ENCODE measurements at regions not wholly inside any gene's neighbourhood (a gene's known extent, or its start where the extent isn't known, plus 50 kb on each side); places are given as distances from the start of the nearest gene placed in this dataset.

DNA sequence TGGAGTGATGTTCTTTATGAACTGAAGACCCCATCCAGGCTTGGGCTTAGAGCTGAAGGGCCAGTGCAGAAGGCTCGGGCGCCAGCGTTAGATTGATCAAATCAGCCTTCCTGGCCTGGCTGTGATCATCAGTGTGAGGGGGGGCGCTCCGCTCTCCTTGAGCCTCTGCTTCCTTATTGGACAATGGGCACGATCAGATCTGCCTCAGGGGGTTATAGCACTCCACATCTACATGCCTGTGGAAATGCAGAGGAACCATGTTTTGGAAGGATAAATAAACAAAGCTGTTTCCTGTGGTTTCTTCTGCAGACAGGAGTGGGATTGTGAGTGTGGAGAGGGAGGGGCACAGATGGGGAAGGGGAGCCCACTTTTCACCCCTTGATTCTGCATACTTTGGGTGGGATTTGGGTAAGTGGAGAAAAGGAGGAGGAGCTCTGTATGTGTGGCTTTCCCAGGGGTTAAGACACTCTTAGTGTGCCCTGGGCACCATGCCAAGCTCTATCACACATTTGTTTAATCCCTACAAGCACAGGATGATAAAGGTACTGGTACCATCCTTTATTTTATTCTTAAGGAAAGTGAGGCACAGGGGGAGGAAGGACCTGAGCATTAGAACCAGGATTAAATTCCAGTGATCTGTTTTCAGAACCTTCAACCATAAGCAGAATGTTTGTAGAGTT lies 150.5 kb downstream of the EN1 start:
- DNase-seq = no peak

DNA sequence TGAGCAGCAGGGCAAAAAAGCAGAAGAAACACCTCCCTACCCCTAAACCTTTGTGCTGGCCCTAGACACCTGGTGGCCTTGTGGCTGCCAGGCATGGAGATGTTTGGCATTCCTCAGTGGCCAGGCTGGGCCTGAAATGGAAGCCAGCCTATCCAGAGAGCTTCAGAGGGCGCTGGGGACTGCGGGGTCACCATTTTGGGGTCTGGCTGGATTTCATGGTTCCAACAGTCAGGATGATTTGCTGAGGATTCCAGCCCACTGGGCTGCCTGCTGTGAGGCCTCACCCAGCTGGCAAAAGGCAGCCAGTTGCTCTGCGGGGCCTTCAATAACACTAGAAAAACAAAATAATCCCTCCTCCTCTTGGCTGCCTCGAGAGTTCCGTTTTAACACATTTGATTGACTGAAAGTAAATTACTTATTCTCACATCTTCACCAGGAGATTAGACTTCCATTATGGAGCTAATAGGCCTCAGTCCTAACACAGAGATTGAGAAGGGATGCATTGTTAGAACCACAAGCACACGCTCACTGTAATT lies 154.1 kb downstream of the EN1 start:
- DNase-seq = no peak

DNA sequence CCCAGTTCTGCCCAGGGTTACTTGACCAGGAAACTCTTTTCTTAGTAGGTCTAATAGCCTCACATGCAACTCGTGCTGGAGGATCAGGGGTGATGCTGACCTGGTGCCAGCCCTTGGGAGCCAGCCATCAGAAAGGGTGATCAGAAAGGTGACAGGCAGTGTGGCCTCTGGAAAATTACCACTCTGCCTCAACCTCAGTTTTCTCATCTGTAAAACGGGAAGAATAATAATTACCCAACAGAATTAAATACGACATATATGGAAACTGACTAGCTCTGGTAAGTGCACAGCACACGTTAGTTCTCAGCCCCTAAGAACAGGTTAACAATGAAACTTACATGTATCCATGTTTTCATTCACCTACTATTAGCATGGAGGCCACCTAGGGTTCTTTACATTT lies 157.6 kb downstream of the EN1 start:
- no peak for DNase-seq

DNA sequence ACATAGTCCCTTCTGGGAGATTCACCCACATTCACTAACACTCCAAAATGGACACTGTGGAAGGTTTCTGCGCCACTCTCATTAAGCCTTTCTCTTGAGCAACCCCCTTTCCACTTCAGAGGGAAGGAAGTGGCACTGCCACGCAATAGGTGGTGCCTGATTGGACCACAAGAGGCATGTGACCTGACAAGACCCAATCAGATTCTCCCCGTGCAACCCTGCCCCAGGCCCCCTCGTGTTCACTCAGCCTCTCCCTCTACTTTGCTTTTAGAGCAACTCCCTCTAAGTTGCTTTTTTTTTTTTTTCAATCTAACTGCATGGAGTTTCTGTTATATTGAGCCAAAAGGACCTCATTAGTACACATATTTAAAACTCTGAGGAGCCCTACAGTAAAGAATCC lies 158.0 kb downstream of the EN1 start:
- no peak for DNase-seq

DNA sequence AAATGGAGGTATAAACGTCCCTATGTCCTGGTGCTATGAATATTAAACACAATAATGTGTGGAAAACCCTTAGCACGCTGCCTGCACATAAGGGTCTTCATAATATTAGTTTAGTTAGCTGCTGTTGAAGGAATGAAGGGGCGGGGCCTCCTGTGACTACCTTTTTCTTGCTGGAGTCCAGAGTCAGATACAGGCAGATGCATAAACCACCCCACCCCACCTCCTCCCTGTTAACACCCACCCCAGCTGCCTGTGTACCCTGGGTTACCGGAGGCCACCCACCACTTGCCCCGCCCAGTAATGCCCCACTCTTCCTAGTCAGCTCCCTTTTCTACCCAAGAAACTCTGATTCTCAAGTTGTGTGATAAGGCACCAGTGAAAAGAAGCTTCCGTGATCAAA lies 158.4 kb downstream of the EN1 start:
- no peak for DNase-seq

DNA sequence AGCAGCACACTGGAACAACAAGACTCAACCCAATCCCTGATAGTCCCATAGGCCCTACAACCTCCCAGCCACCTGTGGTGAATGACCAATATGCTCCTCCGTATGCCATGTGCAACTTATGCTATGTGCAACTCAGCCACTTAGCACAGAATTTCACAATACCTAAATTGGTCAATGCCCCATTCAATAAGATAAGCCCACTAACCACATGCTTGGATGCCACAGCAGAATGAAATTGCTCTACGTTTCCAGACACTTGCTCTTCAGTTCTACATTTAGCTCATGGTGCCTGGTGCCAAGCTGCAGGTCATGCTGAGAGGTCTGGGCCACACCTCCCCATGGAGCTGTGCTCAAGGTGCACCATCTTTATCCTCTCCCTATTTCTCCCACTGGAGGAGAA lies 159.8 kb downstream of the EN1 start:
- DNase-seq = no peak

DNA sequence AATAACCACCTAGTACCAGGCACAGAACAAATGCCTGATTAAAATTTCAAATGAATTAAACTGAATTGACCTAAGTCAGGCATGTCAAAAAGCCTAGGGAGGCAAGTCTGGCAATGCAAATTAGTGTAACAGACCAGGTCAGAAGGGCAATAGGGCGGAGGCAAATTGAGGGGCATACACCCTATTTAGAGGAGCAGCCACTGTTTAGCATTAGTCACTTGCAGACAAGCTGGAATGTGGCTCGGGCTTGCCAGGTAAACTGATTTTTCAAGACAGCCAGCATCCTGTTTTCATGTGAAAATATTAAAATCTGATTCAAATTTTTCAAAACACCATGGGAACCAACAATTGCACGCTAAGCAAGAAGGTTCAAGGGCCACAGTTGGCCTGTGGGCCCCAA lies 160.3 kb downstream of the EN1 start:
- DNase-seq = no peak

DNA sequence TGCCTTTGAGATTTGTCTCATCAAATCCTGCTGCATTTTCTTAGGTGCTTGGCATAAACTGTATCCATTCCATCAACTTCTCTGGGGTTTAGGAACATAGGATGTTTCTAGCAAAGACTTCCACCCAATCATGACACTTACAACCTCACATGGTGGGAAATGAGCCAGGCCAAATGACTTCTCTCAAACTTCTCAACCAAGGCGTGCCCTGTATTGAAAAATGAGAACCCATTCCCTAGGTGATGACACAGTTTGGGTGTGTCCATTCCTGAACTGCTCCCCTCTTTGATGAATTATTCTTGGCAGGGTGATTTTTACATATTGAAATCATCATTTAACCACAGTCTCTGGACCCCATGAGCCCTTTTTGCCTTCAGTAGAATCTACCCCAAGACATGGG lies 161.1 kb downstream of the EN1 start:
- no peak for DNase-seq

DNA sequence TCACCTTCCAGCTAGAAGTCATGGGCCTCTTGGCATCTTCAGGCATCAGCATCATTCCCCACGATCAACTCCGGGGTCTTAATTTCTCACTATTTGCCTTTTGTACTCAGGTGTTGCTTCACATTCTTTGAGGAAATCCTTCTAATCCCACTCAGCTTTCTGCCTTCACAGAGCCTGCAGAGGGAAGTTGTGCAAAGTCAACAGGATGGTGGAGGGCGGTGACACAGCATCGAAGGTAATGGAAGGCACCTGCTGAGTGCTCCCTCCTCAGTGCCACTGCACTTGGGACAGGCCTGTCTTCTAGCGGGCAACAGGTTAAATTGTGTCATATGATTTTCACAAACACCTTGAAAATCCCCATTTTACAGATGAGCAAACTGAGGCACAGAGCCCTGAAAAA lies 164.0 kb downstream of the EN1 start:
- no peak for DNase-seq

DNA sequence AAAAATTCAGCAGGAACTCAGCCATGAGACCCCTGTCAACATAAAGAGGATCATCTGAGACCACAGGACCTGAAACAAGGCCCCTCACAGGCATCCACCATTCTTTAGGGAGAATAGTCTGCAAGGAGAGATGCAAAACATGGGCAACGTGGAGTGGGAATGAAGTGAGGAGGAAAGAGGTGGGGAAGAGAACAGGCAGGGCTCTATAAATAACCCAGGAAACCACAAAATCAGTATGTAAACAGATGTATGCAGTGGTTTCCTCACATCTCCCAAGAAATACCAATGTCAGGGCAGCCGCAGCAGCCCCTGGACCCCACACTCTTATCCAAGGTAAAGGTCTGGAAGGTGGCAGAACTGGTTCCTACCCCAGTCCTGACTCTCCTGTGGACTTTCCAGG lies 168.5 kb downstream of the EN1 start:
- DNase-seq = no peak

DNA sequence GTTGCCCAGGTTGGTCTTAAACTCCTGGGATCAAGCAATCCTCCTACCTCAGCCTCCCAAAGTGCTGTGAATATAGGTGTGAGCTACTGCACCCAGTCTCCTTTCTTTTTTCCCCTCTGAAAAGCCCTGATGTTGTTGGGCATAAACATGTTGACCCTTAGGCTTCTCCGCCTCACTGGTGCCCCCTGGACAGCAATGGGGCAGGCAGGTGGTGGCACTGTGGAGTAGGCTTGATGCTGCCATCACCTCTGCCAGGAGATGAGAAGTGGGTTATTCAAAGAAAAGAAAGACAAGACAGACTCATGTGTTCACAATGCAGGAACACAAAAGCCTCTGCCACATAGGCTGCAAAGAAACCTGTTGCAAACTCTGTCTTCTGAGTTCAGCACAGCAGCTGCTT lies 169.9 kb downstream of the EN1 start:
- no peak for DNase-seq

DNA sequence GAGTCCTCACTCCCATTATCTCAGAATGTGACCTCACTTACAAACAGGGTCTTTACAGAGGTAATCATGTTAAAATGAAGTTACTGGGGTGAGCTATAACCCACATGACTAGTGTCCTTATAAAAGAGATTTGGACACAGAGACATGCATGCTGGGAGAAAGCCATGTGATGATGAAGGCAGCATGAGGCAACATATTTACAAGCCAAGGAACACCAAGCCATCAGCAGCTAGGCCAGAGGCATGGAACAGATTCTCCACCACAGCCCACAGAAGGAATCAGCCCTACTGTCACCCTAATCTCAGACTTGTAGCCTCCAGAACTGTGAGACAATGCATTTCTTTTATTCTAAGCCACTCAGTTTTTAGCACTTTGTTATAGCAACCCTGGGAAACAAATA lies 171.9 kb downstream of the EN1 start:
- DNase-seq = no peak

DNA sequence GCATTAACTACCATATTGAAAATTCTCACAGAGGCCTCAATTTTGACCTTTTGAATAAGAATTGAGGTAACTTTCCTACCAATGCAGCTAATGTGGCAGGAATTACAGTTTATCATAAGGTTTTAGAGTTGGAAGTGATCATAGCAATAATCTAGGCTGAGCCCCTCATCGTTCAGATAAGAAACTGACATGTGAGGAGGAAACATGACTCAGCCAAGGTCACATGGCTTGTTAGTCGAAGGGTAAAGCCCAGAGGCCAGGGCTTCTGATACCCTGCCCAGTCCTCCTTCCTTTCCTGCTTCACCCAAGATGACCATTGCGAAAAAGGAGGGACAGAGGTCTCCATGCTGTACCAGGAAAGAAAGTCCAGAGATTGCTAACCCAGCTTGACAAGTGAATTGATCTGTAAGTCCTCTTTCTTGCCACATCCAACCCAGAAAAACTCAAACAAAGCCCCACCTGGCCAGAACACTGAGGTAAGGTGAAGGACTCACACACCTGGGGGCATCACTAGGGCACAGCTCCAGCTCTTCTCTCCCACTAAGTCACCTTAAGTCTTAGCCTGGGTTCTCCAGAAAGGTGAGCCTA lies 174.8 kb downstream of the EN1 start:
- DNase-seq = no peak

DNA sequence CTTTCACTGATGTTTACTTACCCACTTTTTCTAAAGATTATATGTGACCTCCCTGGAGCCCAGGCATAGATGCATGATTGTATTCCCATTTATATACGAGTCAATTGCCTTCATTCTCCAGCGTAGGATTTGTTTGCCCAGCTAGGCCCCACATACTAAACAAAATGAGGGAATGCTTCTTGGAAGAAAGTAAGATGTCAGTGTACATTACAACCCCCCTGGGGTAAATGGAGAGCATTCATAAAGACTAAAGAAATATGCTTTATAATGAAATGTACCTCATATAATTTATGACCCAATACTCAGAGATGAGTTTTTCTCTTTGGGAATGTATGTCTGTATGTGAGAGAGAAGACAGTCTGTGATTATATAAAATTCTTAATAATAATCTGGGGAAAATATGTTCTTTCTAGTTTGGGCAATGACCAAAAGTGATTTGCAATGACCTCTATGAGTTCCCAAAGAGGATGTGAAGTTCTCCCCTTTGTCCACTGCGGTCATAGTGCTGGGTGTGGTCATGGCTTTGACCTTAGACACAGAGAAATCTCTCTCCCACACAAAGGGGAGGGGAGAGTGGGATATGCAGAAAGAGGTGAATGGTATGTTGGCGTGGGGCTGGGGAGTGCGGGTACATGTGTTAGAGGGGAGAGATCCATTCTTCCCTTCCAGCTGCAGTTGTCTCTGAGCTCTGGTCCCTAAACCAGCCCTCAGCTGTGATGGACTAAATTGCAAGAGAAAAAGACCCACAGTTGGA lies 175.6 kb downstream of the EN1 start:
- no peak for DNase-seq

DNA sequence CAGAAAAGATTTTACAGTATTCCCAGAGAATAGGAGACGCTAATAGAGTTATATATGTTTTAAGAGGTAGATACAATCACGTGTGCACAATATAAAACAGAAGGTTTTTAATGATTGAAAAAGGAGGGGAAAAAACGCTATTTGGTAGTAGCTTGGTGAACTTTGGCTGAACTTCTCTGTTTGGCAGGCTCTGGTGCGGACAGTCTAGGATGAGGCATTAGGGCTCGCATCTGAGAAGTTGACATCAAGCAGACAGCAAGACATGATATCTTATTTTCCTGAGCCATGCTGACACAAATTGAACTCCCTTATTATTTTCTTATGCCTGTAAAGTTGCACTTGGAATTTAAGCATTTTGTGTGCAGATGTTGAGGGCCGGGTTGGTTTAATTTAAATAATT lies 176.6 kb downstream of the EN1 start:
- no peak for DNase-seq

DNA sequence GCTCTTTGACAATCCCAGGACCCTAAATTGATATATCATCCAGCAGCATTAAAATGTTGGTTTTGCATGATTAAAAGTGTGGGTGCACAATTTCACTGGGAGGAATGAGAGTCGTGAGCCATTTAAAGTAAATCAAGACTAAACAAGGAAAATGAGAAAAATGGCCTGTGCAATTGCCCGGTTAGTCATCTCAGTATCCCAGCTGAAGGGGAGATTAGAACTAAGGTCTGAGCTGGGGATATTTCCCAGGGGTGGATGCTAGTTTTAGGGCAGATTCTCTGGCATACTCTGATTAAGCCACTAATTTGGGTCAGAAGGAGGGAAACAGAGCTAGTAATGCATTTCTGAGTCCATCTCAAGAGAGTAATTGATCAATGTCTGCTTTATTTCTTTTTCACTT lies 177.2 kb downstream of the EN1 start:
- no peak for DNase-seq

DNA sequence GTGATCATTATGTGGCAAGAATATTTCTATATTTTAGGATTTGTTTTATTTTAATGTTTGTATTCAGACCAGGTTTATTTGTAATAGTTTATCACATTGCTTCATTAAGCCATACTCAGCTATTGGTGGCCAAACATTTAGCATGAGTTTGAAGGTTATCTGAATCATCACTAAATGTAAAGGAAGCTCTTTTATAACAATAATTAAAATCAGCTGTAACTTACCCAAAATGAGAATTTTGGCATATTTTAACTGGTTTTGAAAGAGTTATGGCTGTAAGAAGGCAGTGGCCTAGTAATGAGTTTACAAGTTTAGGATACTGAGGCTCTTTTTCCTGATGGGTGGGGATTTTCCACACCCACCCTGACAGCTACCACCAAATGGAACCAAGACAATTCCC lies 177.8 kb downstream of the EN1 start:
- DNase-seq = no peak

DNA sequence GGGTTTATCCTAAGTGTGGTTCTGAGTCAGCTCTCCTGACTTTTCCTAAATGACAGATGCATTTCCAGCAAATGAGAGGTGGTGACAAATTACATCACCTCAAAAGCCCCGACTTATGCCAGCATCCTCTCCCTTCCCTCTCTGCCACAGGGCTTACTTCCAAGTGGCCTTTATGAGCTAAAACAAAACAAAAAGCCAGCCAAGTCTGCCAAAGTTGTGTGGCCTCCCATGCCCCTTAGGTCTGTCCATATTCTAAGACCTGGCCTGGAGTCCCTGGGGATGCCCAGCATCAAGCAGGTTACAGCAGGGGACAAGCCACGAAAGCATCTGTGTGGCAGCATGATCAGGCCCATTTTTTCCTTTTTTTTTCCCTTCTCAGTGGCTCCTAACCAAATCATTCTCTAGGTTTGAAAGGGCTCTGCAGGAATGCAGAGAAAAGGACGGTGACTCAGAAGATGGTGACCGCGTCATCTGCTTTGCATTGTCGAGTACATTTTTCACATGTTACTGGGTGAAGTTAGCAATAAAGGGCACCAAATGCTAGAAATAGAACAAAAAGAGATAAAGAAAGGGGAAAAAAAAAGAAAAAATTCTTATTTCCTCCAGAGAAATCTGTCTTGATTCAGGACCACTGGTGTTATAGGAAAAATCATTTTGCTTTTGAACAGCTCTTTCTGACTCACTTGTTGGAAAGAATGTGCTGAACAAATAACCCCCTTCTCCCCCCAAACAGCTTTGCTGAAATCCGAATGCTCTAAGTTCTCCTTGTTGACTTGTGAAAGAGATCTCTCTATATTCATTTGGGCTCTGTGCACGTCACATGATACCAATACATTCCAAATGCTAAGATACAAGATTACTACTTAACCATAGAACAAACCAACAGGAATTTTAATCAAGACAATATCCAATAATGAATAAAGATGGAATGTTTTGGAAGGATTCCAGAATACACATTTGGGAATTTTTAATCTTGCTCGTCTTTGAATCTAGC lies 178.7 kb downstream of the EN1 start:
- no peak for DNase-seq

DNA sequence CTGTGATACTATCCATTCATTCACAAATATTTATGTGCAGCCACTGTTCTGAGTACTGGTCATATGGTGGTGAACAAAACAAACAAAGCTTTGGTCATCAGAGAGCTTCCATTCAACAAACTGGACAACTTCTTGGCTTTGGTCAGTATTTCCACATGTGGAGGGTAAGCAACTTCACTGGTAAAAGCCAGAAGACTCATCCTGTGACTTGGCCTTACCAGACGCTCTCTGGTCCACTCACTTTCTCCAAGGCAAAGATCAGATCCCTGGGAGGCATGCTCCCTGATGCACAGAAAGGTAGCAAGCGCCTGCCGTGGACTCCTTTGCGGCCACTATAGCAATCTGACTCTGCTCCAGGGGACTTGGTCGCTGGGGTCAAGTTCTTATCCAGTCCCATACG lies 179.5 kb downstream of the EN1 start:
- no peak for DNase-seq

DNA sequence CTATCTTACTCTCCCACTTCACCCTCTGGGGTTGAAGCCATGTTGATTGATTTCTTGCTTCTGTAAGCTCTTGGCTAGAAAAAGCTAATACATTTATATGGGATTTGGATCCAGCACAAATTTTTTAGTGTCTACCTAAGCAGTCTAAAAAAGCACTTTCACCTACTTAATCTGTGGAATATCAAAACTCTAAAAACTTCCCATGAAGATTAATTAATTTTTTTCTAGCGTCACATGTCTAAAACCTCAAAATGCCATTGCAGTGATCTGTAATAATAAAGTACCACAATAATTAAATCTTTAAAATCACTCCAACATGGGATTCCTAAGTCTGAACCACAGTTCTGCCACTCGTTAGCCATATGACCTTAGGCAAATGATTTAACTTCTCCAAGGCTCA lies 180.1 kb downstream of the EN1 start:
- DNase-seq = no peak

DNA sequence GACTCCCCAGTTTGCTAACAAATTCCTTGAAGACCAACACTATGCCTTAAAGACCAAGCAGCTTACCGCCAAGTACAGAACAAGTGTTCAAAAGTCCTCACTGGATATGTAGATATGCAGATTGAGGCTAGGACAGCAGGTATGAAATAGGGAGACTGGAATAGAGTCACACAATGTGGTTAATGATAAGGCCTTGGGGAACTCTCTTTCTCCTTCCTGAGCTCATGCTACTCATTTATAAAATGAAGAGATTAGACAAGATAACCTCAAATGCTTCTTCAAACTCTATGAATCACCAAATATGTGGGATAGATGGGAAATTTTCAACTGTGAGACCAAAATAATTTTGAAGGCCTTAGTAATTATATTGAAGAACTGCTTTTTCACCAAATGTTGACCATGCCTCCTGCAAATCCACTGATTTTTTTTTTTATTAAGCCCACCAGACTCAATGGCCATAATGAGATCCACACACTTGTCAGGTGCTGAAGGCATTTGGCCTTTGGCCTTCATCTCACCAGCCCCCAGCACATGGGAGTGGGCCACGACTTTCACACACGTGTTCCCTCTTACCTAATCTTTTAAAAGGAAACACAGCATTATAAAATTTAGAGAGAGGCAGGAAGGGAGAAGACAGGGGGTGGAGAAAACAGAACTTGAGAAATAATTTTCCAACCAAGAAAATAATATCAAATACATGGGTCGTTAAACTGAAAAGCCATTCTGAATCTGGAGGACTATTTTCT lies 181.5 kb downstream of the EN1 start:
- DNase-seq = no peak

DNA sequence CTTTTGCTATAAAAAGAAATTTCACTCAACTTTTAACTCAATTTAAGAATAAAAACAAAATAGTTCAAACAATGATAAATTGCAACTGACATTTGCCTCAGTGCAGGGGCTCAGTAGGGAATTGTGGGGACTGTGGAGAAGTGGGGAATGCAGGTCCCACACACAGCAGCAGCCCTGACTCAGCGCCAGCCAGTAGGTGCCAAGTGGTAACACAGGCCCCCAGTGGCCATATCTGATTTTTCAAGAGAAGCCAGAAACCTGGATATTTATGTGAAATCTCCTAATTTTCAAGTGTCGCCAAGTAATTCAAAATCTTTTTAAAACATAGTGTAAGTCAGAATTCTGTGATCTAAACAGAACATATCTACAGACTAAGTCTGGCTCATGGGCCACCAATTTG lies 186.3 kb downstream of the EN1 start:
- DNase-seq = peak; percentile 4

Measured in RPMI8226 (cell line).